ENCODE measurements at regions not wholly inside any gene's neighbourhood (a gene's known extent, or its start where the extent isn't known, plus 50 kb on each side); places are given as distances from the start of the nearest gene placed in this dataset.

DNA sequence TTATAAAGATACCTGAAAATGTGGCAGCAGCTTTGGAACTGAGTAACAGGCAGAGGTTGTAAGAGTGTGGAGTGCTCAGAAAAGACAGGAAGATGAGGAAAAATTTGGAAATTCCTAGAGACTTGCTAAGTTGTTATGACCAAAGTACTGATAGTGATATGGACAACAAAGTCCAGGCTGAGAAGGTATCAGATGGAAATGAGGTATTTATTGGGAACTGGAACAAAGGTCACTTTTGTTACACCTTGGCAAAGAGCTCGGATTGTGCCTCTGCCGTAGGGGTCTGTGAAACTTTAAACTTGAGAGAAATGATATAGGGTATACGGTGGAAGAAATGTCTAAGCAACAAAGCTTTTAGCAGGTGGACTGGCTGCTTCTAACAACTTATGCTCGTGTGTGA lies 419.9 kb downstream of the PCDH17 start:
- no peaks in the 10 kb centered on the region for H3K27me3 Mint-ChIP-seq
- no peak overlapping the region for H3K27ac Mint-ChIP-seq
- H3K4me1 Mint-ChIP-seq (ENCODE audit: low read depth) = no peaks in the 10 kb centered on the region
- H3K36me3 Mint-ChIP-seq = no peaks in the 10 kb centered on the region
- no peak overlapping the region for H3K4me3 Mint-ChIP-seq
- H3K9me3 Mint-ChIP-seq (ENCODE audit: low read depth) = peaks cover 3% of the 10 kb centered on the region

GRCh38 chr13:58051807-58052375 lies 420.3 kb downstream of the PCDH17 start:
- no peak overlapping the region for H3K4me3 Mint-ChIP-seq
- no peaks in the 10 kb centered on the region for H3K36me3 Mint-ChIP-seq
- H3K27me3 Mint-ChIP-seq = no peaks in the 10 kb centered on the region

DNA sequence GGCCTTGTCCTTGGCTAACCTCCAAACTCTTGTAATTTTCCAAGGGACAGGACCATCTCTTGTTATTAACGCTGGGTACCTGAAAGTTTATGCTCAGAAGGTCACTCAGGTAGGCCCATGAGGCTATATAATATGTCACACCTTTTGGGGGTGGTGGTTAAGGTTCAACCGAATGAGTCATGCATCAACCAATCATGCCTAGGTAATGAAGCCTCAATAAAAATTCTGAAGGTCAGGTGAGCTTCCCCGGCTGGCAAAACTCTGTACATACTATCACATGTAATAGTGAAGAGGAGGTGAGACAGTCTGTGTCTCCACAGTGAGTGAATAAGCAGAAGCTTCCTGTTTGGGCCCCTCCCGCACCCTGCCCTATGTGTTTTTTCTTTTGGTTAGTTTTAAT lies 424.9 kb downstream of the PCDH17 start:
- Mint-ChIP-seq H3K9me3 (ENCODE audit: low read depth) (peaks cover 2% of the 10 kb centered on the region), H3K36me3 (no peaks in the 10 kb centered on the region), H3K27ac (no peak overlapping the region), H3K4me3 (no peak overlapping the region), H3K27me3 (no peaks in the 10 kb centered on the region), H3K4me1 (ENCODE audit: low read depth) (no peaks in the 10 kb centered on the region)

More at GRCh38 chr13:58051807-58052375, 420.3 kb downstream of the PCDH17 start:
- peaks cover 2% of the 10 kb centered on the region for H3K9me3 Mint-ChIP-seq (ENCODE audit: low read depth)
- H3K27ac Mint-ChIP-seq = no peak overlapping the region
- no peaks in the 10 kb centered on the region for H3K4me1 Mint-ChIP-seq (ENCODE audit: low read depth)

GRCh38 chr13:58059624-58060023 lies 428.1 kb downstream of the PCDH17 start:
- H3K36me3 Mint-ChIP-seq = no peaks in the 10 kb centered on the region
- H3K4me3 Mint-ChIP-seq = no peak overlapping the region
- no peak overlapping the region for H3K27ac Mint-ChIP-seq
- H3K27me3 Mint-ChIP-seq = no peaks in the 10 kb centered on the region
- H3K4me1 Mint-ChIP-seq (ENCODE audit: low read depth) = no peaks in the 10 kb centered on the region
- peaks cover 2% of the 10 kb centered on the region for H3K9me3 Mint-ChIP-seq (ENCODE audit: low read depth)

- Mint-ChIP-seq H3K4me3 (no peak overlapping the region), H3K27ac (no peak overlapping the region), H3K36me3 (no peaks in the 10 kb centered on the region), H3K4me1 (ENCODE audit: low read depth) (no peaks in the 10 kb centered on the region), H3K9me3 (ENCODE audit: low read depth) (peaks cover 12% of the 10 kb centered on the region), H3K27me3 (no peaks in the 10 kb centered on the region)
These were observed 449.3 kb downstream of the PCDH17 start for GRCh38 chr13:58080806-58081205.

GRCh38 chr13:58081301-58081820 lies 449.8 kb downstream of the PCDH17 start:
- Mint-ChIP-seq H3K4me1 (ENCODE audit: low read depth) (no peaks in the 10 kb centered on the region), H3K27ac (no peak overlapping the region), H3K9me3 (ENCODE audit: low read depth) (peaks cover 12% of the 10 kb centered on the region), H3K27me3 (no peaks in the 10 kb centered on the region), H3K36me3 (no peaks in the 10 kb centered on the region), H3K4me3 (no peak overlapping the region)

DNA sequence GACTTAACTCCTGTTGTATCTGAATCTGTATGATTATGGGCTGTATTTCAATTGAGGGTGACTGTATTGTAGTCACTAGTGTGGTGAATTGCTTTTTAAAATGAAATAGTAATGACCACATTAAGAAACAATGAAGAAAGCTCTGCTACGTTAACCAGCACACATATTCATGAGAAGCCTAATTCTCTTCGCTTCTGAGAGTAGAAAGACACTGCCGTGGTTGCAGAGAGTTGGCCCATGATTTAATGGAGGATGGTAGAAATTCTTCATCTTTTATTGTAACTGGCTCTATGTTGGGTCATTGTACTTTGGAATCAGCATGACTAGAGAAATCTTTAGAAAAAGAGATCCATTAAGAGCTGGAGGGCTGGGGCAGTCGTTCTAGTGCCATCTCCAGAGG lies 451.5 kb downstream of the PCDH17 start:
- no peaks in the 10 kb centered on the region for H3K36me3 Mint-ChIP-seq
- H3K9me3 Mint-ChIP-seq (ENCODE audit: low read depth) = peaks cover 9% of the 10 kb centered on the region
- no peaks in the 10 kb centered on the region for H3K27me3 Mint-ChIP-seq
- no peak overlapping the region for H3K27ac Mint-ChIP-seq
- no peaks in the 10 kb centered on the region for H3K4me1 Mint-ChIP-seq (ENCODE audit: low read depth)
- no peak overlapping the region for H3K4me3 Mint-ChIP-seq

GRCh38 chr13:58085274-58085673 lies 453.7 kb downstream of the PCDH17 start:
- H3K9me3 Mint-ChIP-seq (ENCODE audit: low read depth) = peaks cover 5% of the 10 kb centered on the region
- no peak overlapping the region for H3K27ac Mint-ChIP-seq
- no peak overlapping the region for H3K4me3 Mint-ChIP-seq
- no peaks in the 10 kb centered on the region for H3K4me1 Mint-ChIP-seq (ENCODE audit: low read depth)
- no peaks in the 10 kb centered on the region for H3K36me3 Mint-ChIP-seq
- no peaks in the 10 kb centered on the region for H3K27me3 Mint-ChIP-seq

GRCh38 chr13:58085819-58086218 lies 454.3 kb downstream of the PCDH17 start:
- Mint-ChIP-seq H3K9me3 (ENCODE audit: low read depth) (peaks cover 5% of the 10 kb centered on the region), H3K4me1 (ENCODE audit: low read depth) (no peaks in the 10 kb centered on the region), H3K36me3 (no peaks in the 10 kb centered on the region), H3K27ac (no peak overlapping the region), H3K4me3 (no peak overlapping the region), H3K27me3 (no peaks in the 10 kb centered on the region)

GRCh38 chr13:58087566-58087965 lies 456.0 kb downstream of the PCDH17 start:
- no peaks in the 10 kb centered on the region for H3K27me3 Mint-ChIP-seq
- H3K4me1 Mint-ChIP-seq (ENCODE audit: low read depth) = no peaks in the 10 kb centered on the region
- no peak overlapping the region for H3K4me3 Mint-ChIP-seq
- H3K27ac Mint-ChIP-seq = no peak overlapping the region
- H3K36me3 Mint-ChIP-seq = no peaks in the 10 kb centered on the region
- H3K9me3 Mint-ChIP-seq (ENCODE audit: low read depth) = peaks cover 2% of the 10 kb centered on the region

GRCh38 chr13:58093394-58093793 lies 461.9 kb downstream of the PCDH17 start:
- Mint-ChIP-seq H3K4me1 (ENCODE audit: low read depth) (no peaks in the 10 kb centered on the region), H3K4me3 (no peak overlapping the region), H3K27ac (no peak overlapping the region), H3K27me3 (no peaks in the 10 kb centered on the region), H3K9me3 (ENCODE audit: low read depth) (peaks cover 11% of the 10 kb centered on the region), H3K36me3 (no peaks in the 10 kb centered on the region)

- H3K9me3 Mint-ChIP-seq (ENCODE audit: low read depth) = peaks cover 11% of the 10 kb centered on the region
- H3K4me3 Mint-ChIP-seq = no peak overlapping the region
These were observed 466.3 kb downstream of the PCDH17 start for GRCh38 chr13:58097831-58098230.

GRCh38 chr13:58119351-58119750 lies 487.8 kb downstream of the PCDH17 start:
- H3K27ac Mint-ChIP-seq = no peak overlapping the region
- H3K36me3 Mint-ChIP-seq = no peaks in the 10 kb centered on the region
- H3K4me1 Mint-ChIP-seq (ENCODE audit: low read depth) = no peaks in the 10 kb centered on the region
- peaks cover 13% of the 10 kb centered on the region for H3K9me3 Mint-ChIP-seq (ENCODE audit: low read depth)
- no peaks in the 10 kb centered on the region for H3K27me3 Mint-ChIP-seq
- no peak overlapping the region for H3K4me3 Mint-ChIP-seq

More at GRCh38 chr13:58097831-58098230, 466.3 kb downstream of the PCDH17 start:
- Mint-ChIP-seq H3K27ac (no peak overlapping the region), H3K4me1 (ENCODE audit: low read depth) (no peaks in the 10 kb centered on the region), H3K36me3 (no peaks in the 10 kb centered on the region), H3K27me3 (no peaks in the 10 kb centered on the region)

DNA sequence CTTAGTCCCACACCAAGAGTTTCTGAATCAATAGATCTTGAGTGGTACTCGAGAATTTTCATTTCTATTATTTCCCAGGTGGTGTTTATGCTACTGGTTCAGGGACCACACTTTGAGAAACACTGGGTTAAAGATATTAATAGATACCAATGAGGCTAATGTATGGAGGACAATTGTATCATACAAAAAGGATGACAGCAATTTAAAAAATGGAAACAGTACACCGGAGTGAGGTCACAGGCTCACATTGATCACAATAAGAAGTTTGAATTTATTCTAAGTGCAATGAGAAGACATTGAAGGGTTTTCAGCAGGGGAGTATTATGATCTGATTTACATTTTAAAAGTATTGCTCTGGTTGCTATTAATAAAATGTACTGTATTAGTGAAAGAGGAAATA lies 488.3 kb downstream of the PCDH17 start:
- no peaks in the 10 kb centered on the region for H3K4me1 Mint-ChIP-seq (ENCODE audit: low read depth)
- no peaks in the 10 kb centered on the region for H3K36me3 Mint-ChIP-seq
- H3K27ac Mint-ChIP-seq = no peak overlapping the region
- H3K9me3 Mint-ChIP-seq (ENCODE audit: low read depth) = peaks cover 13% of the 10 kb centered on the region
- H3K27me3 Mint-ChIP-seq = no peaks in the 10 kb centered on the region
- no peak overlapping the region for H3K4me3 Mint-ChIP-seq

- peaks cover 27% of the 10 kb centered on the region for H3K9me3 Mint-ChIP-seq (ENCODE audit: low read depth)
- H3K27ac Mint-ChIP-seq = no peak overlapping the region
- H3K27me3 Mint-ChIP-seq = no peaks in the 10 kb centered on the region
- H3K4me3 Mint-ChIP-seq = no peak overlapping the region
- no peaks in the 10 kb centered on the region for H3K4me1 Mint-ChIP-seq (ENCODE audit: low read depth)
- no peaks in the 10 kb centered on the region for H3K36me3 Mint-ChIP-seq
These were observed 495.0 kb downstream of the PCDH17 start for GRCh38 chr13:58126496-58126895.

- H3K27ac Mint-ChIP-seq = no peak overlapping the region
- no peak overlapping the region for H3K4me3 Mint-ChIP-seq
- no peaks in the 10 kb centered on the region for H3K36me3 Mint-ChIP-seq
- no peaks in the 10 kb centered on the region for H3K27me3 Mint-ChIP-seq
- H3K4me1 Mint-ChIP-seq (ENCODE audit: low read depth) = no peaks in the 10 kb centered on the region
- peaks cover 8% of the 10 kb centered on the region for H3K9me3 Mint-ChIP-seq (ENCODE audit: low read depth)
These were observed 502.5 kb downstream of the PCDH17 start for GRCh38 chr13:58134012-58134411.

Data from activated naive CD8-positive, alpha-beta T cell (primary cell).